IMR-90 (cell line): ENCODE measurements at regions not wholly inside any gene's neighbourhood (a gene's known extent, or its start where the extent isn't known, plus 50 kb on each side); places are given as distances from the start of the nearest gene placed in this dataset.

Experiments used
- ATAC-seq: fragments of 200-7000 bp; cut with Tn5 transposase; 2 replicates; pipeline ENCODE4 v1.9.1; 2020; ENCODE audit warnings: low read depth, mild to moderate bottlenecking, moderate library complexity
- BruUV-seq: library from RNA; stranded (reverse); fragments of 400-500 nt; replicated peaks from 2 replicates; lab custom pipeline; 2021; lab: Mats Ljungman, UMichigan
- CTCF ChIA-PET: fragments of 300-600 bp; formaldehyde crosslinking; extraction: SDS; loops from one replicate; lab custom pipeline; 2021; ENCODE audit warnings: antibody characterized with exemption; lab: Yijun Ruan, JAX
- POLR2A ChIA-PET: fragments of 300-600 bp; sonication (Branson Sonifier 250); formaldehyde crosslinking; loops from one replicate; lab custom pipeline; 2022; ENCODE audit warnings: antibody characterized with exemption; ENCODE audit not compliant: unreplicated experiment; lab: Charles Lee
- DNase-seq: peaks from one replicate; pipeline ENCODE4 v3.0.0; 2013
- H2AFZ ChIP-seq: replicated peaks from 2 replicates; pipeline ENCODE3; 2013; ENCODE audit warnings: low read length, mild to moderate bottlenecking; ENCODE audit not compliant: poor library complexity
- H2AK5ac ChIP-seq: 2 replicates; pipeline ENCODE4 v1.6.1; 2013; ENCODE audit warnings: low read depth, low read length, inconsistent platforms
- H2AK9ac ChIP-seq: replicated peaks from 2 replicates; pipeline ENCODE3; 2013; ENCODE audit warnings: mild to moderate bottlenecking, low read depth, low read length, moderate library complexity; ENCODE audit not compliant: poor library complexity
- H2BK120ac ChIP-seq: 2 replicates; pipeline ENCODE4 v1.6.1; 2013; ENCODE audit warnings: low read depth, low read length, inconsistent platforms
- H2BK15ac ChIP-seq: 3 replicates; pipeline ENCODE4 v1.6.1; 2013; ENCODE audit warnings: low read depth, low read length, inconsistent platforms
- H2BK20ac ChIP-seq: 2 replicates; pipeline ENCODE4 v1.6.1; 2013; ENCODE audit warnings: low read depth, mild to moderate bottlenecking, inconsistent platforms, low read length, moderate library complexity
- H2BK5ac ChIP-seq: 2 replicates; pipeline ENCODE4 v1.6.1; 2013; ENCODE audit warnings: mild to moderate bottlenecking, low read depth, low read length, inconsistent platforms; ENCODE audit not compliant: poor library complexity, severe bottlenecking
- H3K14ac ChIP-seq: replicated peaks from 2 replicates; pipeline ENCODE4 v1.6.1; 2013; ENCODE audit warnings: low read depth, low read length, inconsistent platforms
- H3K18ac ChIP-seq: 2 replicates; pipeline ENCODE4 v1.6.1; 2013; ENCODE audit warnings: low read depth, low read length, control low read depth
- H3K23ac ChIP-seq: 2 replicates; pipeline ENCODE4 v1.6.1; 2013; ENCODE audit warnings: low read depth, low read length, inconsistent platforms
- H3K27ac ChIP-seq: 2 replicates; pipeline ENCODE4 v1.5.1; 2013; ENCODE audit warnings: mild to moderate bottlenecking, control low read depth, low read length; ENCODE audit not compliant: insufficient read depth
- H3K27me3 ChIP-seq: 2 replicates; pipeline ENCODE4 v1.6.1; 2013; ENCODE audit warnings: low read length; ENCODE audit not compliant: control insufficient read depth, insufficient read depth
- H3K36me3 ChIP-seq: 2 replicates; pipeline ENCODE4 v1.6.1; 2013; ENCODE audit warnings: low read length, mixed read lengths; ENCODE audit not compliant: control insufficient read depth, insufficient read depth
- H3K4ac ChIP-seq: 2 replicates; pipeline ENCODE4 v1.6.1; 2013; ENCODE audit warnings: low read depth, low read length, inconsistent platforms
- H3K4me1 ChIP-seq: 2 replicates; pipeline ENCODE4 v1.6.1; 2013; ENCODE audit warnings: low read length, mixed read lengths; ENCODE audit not compliant: control insufficient read depth, insufficient read depth
- H3K4me2 ChIP-seq: 2 replicates; pipeline ENCODE4 v1.6.1; 2013; ENCODE audit warnings: low read depth, mild to moderate bottlenecking, control low read depth, low read length, moderate library complexity
- H3K4me3 ChIP-seq: 2 replicates; pipeline ENCODE4 v1.5.1; 2013; ENCODE audit warnings: low read depth, mild to moderate bottlenecking, control low read depth, low read length, moderate library complexity; ENCODE audit not compliant: insufficient read depth
- H3K56ac ChIP-seq: 2 replicates; pipeline ENCODE4 v1.6.1; 2013; ENCODE audit warnings: low read length, inconsistent platforms; ENCODE audit not compliant: insufficient read depth; ENCODE audit errors: extremely low read depth
- H3K79me1 ChIP-seq, 2 experiments: 2 replicates each; pipeline ENCODE4 v1.6.1; 2013; ENCODE audit warnings: low read length in 2 of 2, inconsistent platforms in 1 of 2, low read depth in 1 of 2
- H3K9ac ChIP-seq: 2 replicates; pipeline ENCODE4 v1.6.1; 2013; ENCODE audit warnings: low read depth, low read length, control low read depth
- H3K9me1 ChIP-seq: 2 replicates; pipeline ENCODE4 v1.6.1; 2013; ENCODE audit warnings: low read length, inconsistent platforms; ENCODE audit not compliant: insufficient read depth
- H3K9me3 ChIP-seq: 2 replicates; pipeline ENCODE4 v1.6.1; 2013; ENCODE audit warnings: low read length; ENCODE audit not compliant: control insufficient read depth, insufficient read depth
- H4K20me1 ChIP-seq: 2 replicates; pipeline ENCODE4 v1.6.1; 2013; ENCODE audit warnings: low read length, inconsistent platforms; ENCODE audit not compliant: insufficient read depth
- H4K5ac ChIP-seq: 2 replicates; pipeline ENCODE4 v1.6.1; 2013; ENCODE audit warnings: mild to moderate bottlenecking, low read depth, low read length, control low read depth
- H4K8ac ChIP-seq, 2 experiments: 2 replicates each; pipeline ENCODE4 v1.6.1; 2013; ENCODE audit warnings: low read depth in 2 of 2, low read length in 2 of 2, control low read depth in 1 of 2, inconsistent platforms in 1 of 2
- H4K91ac ChIP-seq: 2 replicates; pipeline ENCODE4 v1.6.1; 2013; ENCODE audit warnings: low read depth, low read length, inconsistent platforms; ENCODE audit not compliant: insufficient read depth
- BHLHE40 ChIP-seq: fragments of 150-350 bp; IDR thresholded peaks from 2 replicates; pipeline ENCODE4 v1.6.1; 2016; ENCODE audit warnings: mild to moderate bottlenecking, low read depth, low read length
- FOS ChIP-seq: fragments of 150-350 bp; IDR thresholded peaks from 2 replicates; pipeline ENCODE4 v1.6.1; 2016; ENCODE audit warnings: low read depth, low read length
- MAFK ChIP-seq: IDR thresholded peaks from 2 replicates; pipeline ENCODE4 v1.6.1; 2012; ENCODE audit warnings: low read depth, low read length, improper control_type of control experiment
- MAZ ChIP-seq: IDR thresholded peaks from 2 replicates; pipeline ENCODE4 v1.6.1; 2012; ENCODE audit warnings: low read depth, mild to moderate bottlenecking, low read length, improper control_type of control experiment, moderate library complexity, borderline replicate concordance
- MXI1 ChIP-seq: IDR thresholded peaks from 2 replicates; pipeline ENCODE4 v1.6.1; 2012; ENCODE audit warnings: low read depth, mild to moderate bottlenecking, low read length, moderate library complexity, borderline replicate concordance
- NFE2L2 ChIP-seq: fragments of 150-350 bp; IDR thresholded peaks from 2 replicates; pipeline ENCODE4 v1.6.1; 2016; ENCODE audit warnings: low read depth, mild to moderate bottlenecking, low read length
- POLR2A ChIP-seq: IDR thresholded peaks from 2 replicates; pipeline ENCODE4 v1.6.1; 2012; ENCODE audit warnings: mild to moderate bottlenecking, low read depth, low read length
- RAD21 ChIP-seq: IDR thresholded peaks from 2 replicates; pipeline ENCODE4 v1.6.1; 2012; ENCODE audit warnings: low read length, improper control_type of control experiment
- RCOR1 ChIP-seq: IDR thresholded peaks from 2 replicates; pipeline ENCODE4 v1.6.1; 2012; ENCODE audit warnings: mild to moderate bottlenecking, low read length, improper control_type of control experiment; ENCODE audit not compliant: insufficient replicate concordance
- SMC3 ChIP-seq: fragments of 150-350 bp; IDR thresholded peaks from 2 replicates; pipeline ENCODE4 v1.6.1; 2016; ENCODE audit warnings: low read depth, mild to moderate bottlenecking, antibody characterized with exemption, low read length, moderate library complexity
- dilution Hi-C: fragments of 300-500 bp; cut with HindIII; formaldehyde crosslinking; loops from one replicate; pipeline ENCODE4 v1.14.3; 2018; ENCODE audit warnings: low sequenced_read_pairs; ENCODE audit not compliant: unreplicated experiment
- in situ Hi-C: fragments of 300-500 bp; cut with MboI; formaldehyde crosslinking; loops from 3 replicates; pipeline ENCODE4 v1.14.3; 2019; ENCODE audit warnings: low sequenced_read_pairs, inconsistent platforms, mixed read lengths
- intact Hi-C: fragments of 100-400 bp; cut with micrococcal nuclease; formaldehyde crosslinking; loops from 2 replicates; pipeline ENCODE4 v1.10.0; 2022
- TF ChIP-seq, protein P1 (sequence below): fragments of 150-350 bp; IDR thresholded peaks from 2 replicates; pipeline ENCODE4 v1.6.1; 2017; ENCODE audit warnings: mild to moderate bottlenecking, antibody characterized with exemption, low read length, low read depth

DNA sequence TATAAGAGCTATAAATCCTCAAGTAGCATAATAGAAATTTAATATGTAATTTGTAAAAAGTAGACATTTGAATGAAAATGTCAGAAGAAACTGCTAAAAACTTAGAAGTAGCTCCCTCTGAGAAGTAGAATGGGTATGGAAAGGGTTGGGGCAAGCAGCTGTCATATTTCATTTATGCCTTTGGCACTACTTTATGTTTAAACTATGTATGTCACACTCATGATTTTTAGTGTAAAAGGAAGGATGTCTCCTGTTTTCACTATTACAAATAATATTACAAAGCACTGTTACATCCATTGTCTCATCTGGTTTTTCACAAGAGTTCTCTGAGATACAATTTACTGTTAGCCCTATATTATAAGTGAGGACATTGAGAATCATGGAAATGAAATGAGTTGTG lies 96.3 kb upstream of the ZNF462 start:
- no peak overlapping the region for H4K91ac ChIP-seq
- H4K8ac ChIP-seq, result no peak overlapping the region
- no peaks in the 10 kb centered on the region for H3K4me1 ChIP-seq
- no peaks in the 10 kb centered on the region for H3K9me3 ChIP-seq
- no peak overlapping the region for H3K9ac ChIP-seq
- CTCF ChIA-PET, result no interaction called here
- H3K4me2 ChIP-seq, result no peak overlapping the region
- no peaks in the 10 kb centered on the region for H3K9me1 ChIP-seq
- H3K36me3 ChIP-seq, result no peaks in the 10 kb centered on the region
- H4K5ac ChIP-seq, result no peak overlapping the region
- H2AK5ac ChIP-seq, result no peak overlapping the region
- H3K14ac ChIP-seq, result no peak overlapping the region
- no peak for TF ChIP-seq RAD21
- TF ChIP-seq MAZ, result no peak
- no peak for TF ChIP-seq SMC3
- no peak for TF ChIP-seq NFE2L2
- TF ChIP-seq RCOR1, result no peak
- no peak for TF ChIP-seq MAFK
- no peak for TF ChIP-seq BHLHE40
- no peak for TF ChIP-seq MXI1
- TF ChIP-seq FOS, result no peak
- TF ChIP-seq POLR2A, result no peak
- TF ChIP-seq, protein P1, sequence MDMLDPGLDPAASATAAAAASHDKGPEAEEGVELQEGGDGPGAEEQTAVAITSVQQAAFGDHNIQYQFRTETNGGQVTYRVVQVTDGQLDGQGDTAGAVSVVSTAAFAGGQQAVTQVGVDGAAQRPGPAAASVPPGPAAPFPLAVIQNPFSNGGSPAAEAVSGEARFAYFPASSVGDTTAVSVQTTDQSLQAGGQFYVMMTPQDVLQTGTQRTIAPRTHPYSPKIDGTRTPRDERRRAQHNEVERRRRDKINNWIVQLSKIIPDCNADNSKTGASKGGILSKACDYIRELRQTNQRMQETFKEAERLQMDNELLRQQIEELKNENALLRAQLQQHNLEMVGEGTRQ, result no peak
- in situ Hi-C loops (no loop called here), intact Hi-C loops (no loop called here), dilution Hi-C loops (no loop called here)
- no peak overlapping the region for H3K27ac ChIP-seq
- no peak overlapping the region for H3K18ac ChIP-seq
- no peak overlapping the region for H3K56ac ChIP-seq
- H2AFZ ChIP-seq, result no peak overlapping the region
- H3K4me3 ChIP-seq, result no peak overlapping the region
- POLR2A ChIA-PET, result no interaction called here
- no peak overlapping the region for H3K4ac ChIP-seq
- H3K23ac ChIP-seq, result no peak overlapping the region
- DNase-seq, result no peak
- BruUV-seq, result no TSS peak
- no peak overlapping the region for H2BK20ac ChIP-seq
- H4K20me1 ChIP-seq, result no peaks in the 10 kb centered on the region
- H2BK15ac ChIP-seq, result no peak overlapping the region
- no peak overlapping the region for H2BK120ac ChIP-seq
- ATAC-seq, result no peak
- H2AK9ac ChIP-seq, result no peak overlapping the region
- no peak overlapping the region for H2BK5ac ChIP-seq
- no peaks in the 10 kb centered on the region; the same call in 1 of the 2 replicates for H3K27me3 ChIP-seq
- no peaks in the 10 kb centered on the region for H3K79me1 ChIP-seq
